HT-29 (cell line): ENCODE measurements at regions not wholly inside any gene's neighbourhood (a gene's known extent, or its start where the extent isn't known, plus 50 kb on each side); places are given as distances from the start of the nearest gene placed in this dataset.
"Not testable (repeated sequence)": the region's sequence is repeated elsewhere in the genome, so short reads cannot be mapped to it uniquely, and the experiment has no call there.

ENCODE experiments used
- DNase-seq: peaks from one replicate; pipeline ENCODE4 v3.0.0-alpha.2; 2015; ENCODE audit warnings: low spot score

DNA sequence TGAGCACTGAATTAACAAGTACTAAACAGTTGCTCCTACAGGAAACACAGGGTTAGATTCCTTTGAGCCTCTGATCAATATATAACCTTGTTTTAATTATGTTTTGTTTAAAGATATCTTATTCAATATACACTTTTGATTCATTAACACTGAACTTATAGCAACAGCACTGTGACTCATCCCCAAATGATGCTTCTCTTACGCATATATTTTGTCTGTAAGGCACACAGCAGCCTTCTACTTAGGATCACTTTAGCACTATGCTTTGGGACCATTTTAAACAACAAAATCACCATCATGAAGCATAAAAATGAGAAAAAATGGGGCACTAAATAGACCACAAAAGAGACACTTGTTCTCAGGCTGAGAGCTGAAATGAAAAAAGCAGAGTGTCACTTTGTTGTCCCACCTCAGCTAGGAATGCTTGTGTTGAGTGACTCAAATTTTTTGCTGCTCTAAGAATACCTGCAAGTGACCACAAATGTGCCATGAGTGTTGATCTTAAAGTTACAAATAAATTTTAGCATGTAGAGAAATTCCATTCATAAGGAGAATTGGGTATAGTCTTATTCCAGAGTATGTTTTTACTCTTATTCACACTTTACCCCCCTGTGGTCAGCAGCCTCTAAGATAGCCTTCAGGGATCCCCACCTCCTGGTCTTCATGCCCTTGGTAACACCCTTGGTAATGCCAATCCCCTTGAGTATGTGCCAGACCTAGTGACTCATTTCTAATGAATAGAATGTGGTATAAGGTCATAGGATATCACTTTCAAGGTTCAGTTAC, 252.7 kb upstream of the IL12B start:
- DNase-seq: peak; percentile 36

DNA sequence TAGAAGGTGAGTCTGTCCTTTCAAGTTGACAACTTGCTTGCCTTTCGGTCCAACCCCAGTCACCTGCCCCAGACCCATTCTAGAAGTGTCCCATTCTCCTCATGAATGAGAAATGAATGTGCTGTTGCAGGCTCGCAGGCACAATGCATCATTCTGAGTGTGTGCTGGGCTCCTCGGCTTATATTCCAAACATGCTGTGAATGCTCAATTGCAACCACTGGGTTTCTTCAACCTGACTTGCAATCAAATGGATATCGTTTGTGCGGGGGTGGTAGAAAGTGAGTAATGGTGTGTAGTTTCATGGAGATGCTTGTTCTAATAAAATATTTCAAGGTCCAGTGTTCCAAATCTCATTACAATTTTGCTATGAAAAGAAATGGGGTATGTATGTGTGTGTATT, 256.6 kb upstream of the IL12B start:
- DNase-seq: no peak

DNA sequence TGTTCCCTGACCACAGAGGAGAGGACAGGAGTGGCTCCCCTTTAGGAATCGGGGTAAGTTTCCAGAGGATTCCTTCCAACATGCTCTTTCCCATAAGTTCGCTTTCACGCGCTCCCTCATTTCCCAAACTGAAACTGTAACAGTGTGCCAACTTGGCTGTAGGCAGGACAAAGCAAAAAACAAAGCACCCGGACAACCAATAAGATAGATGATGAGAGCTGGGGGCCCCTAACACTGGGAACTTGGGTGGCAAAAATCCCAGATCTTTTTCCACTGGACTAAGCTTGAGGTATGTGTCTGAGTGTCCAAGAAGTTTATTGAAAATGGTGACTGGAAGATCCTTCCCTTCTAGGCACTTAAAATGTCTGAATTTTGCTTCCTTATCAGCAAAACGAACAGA, 258.7 kb upstream of the IL12B start:
- no peak for DNase-seq

DNA sequence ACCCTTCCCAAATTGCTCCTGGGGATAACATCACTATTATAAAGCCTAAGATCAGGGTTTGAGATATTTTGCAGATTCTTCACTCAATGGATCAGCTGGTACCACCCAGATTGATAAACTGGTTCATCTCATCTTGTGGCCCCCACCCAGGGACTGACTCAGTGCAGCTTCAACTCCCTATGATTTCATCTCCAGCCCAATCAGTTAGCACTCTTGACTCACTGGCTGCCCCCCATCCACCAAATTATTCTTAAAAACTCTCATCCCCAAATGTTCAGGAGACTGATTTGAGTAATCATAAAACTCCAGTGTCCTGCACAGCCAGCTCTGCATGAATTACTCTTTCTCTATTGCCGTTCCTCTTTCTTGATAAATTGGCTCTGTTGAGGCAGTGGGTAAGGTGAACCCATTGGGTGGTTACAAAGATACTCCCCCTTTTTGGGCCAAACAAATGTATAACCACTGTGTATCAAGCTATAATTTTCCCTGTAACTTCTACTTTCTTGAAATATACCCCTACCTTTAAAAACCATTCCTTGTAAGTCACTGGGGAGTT, 263.3 kb upstream of the IL12B start:
- no peak for DNase-seq

GRCh38 chr5:159595561-159595960, 265.3 kb upstream of the IL12B start:
- not testable (repeated sequence) for DNase-seq

DNA sequence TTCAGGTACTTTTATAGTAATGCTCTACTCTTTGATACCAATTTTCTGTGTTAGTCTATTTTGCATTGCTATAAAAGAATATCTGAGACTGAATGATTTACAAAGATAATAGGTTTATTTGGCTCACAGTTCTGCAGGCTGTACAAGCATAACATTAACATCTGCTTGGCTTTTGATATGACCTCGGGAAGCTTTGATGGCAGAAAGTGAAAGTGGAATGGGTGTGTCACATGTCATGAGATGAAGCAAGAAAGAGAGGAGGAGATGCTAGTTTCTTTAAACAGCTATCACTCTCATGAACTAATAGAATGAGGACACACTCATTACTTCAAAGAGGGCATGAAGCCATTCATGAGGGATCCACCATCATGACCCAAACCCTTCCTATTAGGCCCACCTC, 270.9 kb upstream of the IL12B start:
- no peak for DNase-seq

DNA sequence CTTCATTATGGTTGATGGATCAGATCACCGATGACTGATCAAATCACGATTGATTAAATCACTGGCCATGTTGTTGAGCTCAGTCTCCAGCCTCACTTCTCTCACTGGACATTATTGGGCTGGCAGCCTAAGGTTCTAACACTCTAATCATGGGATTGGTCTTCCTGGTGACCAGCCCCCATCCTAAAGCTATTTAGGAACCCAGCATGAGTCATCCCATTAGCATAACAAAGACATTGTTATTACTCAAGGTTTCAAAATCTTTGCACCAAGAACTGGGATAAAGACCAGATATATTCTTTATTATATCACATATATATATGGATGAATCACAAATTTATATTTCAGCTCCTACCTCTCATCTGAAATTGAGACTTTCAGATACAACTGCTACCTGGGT, 272.1 kb upstream of the IL12B start:
- no peak for DNase-seq

DNA sequence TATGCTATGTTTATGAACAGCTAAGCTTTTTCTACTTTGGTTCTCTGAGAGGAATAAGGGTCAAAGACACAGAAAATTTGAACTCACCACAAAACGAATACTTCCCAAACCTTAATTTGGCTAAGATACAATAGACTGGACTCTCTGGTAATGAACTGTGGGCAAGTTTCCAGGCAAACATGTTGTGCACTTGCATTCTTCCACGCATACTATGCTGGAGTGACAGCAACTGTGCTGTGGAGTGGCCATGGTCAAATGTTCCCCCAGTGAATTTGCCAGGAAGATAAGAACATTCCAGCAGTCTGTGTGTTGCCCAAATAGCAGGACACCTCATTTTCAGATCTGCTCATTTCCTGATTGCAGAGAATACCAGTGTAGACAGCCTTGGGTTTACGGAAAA, 275.3 kb upstream of the IL12B start:
- DNase-seq: no peak

DNA sequence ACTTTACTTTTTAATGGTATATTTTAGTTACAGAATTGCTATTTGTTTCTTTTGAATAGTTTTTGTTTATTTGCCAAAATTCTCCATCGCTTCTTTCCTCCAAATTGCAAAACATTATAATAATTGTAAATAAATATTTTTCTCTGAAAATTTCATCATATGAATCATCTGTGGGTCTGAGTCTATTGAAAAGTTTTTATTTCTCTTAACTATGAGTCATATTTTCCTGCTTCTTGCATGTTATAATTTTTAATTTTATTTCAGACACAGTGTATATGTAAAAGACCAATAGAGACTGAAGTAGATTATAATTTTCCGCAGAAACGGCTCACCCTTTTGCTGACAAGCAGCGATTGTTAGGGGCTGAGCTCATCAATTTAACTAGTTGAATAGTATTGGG, 279.1 kb upstream of the IL12B start:
- no peak for DNase-seq

GRCh38 chr5:159610966-159611579, 280.8 kb upstream of the IL12B start:
- DNase-seq: no peak

DNA sequence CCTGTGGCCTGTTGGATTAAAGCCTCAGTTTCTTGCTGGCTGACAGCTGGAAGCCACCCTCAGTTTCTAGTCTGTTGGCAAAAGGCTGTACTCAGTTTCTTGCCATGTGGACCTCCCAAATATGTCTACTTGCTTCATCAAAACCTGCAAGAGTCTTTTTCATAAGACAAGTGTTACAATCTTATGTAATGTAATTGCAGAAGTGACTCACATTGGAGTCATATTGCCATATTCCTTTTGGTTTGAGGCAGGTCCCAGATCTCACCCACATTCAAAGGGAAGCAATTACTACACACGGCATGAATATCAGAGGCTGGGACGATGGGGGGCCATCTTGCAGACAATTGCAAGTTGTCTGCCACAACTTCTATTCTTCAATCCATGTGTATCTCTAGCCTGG, 286.7 kb upstream of the IL12B start:
- no peak for DNase-seq

DNA sequence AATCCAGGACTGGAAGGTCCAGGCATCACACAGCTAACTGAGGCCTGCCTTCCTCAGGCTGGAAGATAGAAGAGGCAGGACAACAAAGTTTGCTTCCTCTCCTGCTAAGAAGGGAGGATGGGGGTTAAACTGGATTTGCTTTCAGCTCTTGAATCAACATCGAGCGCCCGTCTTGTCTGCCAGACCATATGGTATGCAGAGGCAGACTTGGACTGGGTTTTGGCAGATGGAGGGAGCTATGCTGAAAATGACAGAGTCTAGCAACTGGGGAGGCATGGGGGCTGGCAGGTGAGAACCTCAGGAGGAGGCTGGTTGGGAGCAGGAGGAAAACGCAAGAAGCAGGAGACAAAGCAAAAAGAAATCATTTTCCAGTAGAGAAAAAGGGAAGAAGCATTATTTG, 289.5 kb upstream of the IL12B start:
- DNase-seq: no peak

DNA sequence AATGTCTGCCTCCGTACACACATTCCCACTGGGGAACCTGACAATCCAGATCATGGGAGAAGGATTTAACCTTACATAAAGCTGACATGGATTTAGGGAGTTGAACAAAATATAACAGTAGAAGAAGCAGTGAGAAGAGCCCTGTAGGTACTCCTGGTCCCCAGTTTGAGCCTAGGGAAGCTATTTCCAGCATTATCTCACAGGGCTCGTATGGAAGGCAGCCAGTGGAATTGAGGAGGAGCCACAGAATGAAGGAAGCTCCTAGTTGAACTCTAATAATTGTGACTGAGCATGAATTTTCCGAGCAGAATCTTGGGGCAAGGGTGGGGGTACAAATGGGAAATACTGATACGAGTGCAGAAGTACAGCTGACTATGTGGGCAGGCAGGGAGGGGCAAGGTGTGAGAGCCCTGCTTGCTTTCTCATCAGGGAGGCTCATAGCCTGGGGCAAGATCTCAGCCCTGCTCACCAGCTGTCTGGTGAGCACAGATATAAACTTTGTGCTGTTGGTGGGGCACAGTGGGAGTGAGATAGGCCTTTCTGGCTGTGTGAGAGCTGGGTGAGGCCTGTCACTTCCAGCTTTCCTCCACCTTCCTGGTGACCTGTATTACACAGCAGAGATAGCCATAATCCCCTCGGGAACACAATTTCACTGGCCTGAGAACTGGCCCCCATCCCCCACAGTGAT, 290.7 kb upstream of the IL12B start:
- no peak for DNase-seq

DNA sequence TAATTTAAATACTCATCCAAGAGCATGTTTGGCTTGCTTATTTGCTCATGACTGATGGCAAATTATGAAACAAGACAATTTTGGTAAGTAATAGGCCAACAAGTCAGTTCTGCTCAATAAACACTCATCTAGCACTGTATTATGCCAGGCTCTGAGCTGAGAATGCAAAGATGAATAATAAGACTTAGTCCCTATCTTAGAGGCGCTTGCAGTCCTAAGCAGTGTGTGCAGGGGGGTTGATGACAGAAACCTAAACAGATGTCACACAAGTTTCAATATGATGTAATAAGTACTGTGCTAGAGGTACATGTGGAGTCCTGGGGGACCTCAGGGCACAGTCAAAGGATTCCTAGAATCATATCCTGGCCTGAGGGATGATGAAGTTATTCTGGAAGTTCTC, 287.6 kb upstream of the ADRA1B start:
- no peak for DNase-seq

DNA sequence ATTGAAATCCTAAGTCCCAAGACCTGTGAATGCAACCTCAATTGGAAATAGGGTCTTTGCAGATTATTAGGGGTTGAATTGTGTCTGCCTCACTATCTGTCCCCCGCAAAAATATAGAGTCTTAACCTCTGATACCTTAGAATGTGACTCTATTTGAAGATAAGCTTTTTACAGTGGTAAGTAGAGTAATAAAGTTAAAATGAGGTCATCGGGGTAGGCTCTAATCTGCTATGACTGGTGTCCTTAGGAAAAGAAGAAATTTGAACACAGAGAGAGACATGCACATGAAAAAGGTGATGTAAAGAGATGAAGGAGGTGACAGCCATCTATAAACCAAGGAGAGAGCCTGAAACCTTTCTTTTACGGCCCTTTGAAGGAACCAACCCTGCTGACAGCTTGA, 287.1 kb upstream of the ADRA1B start:
- no peak for DNase-seq

DNA sequence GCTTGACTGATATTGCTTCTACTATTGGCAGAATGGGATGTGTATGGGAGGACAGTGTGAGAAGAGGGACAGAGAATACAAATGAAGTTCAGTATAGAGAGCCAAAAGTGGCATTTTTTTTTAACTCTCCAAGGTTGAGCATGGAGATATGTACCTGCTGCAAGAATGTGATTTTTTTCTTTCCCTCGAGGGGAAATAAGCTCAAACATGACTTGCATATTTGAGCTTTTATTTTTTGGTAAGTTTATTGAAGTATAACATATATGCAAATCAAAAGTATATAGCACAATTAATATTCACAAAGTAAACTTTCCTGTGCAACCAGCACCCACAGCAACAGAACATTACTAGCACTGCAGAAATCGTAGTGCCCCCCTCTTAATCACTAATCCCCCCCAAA, 285.7 kb upstream of the ADRA1B start:
- no peak for DNase-seq

GRCh38 chr5:159631001-159631400, 285.3 kb upstream of the ADRA1B start:
- DNase-seq: no peak

- no peak for DNase-seq
Measured at GRCh38 chr5:159632866-159633265, 283.4 kb upstream of the ADRA1B start.

DNA sequence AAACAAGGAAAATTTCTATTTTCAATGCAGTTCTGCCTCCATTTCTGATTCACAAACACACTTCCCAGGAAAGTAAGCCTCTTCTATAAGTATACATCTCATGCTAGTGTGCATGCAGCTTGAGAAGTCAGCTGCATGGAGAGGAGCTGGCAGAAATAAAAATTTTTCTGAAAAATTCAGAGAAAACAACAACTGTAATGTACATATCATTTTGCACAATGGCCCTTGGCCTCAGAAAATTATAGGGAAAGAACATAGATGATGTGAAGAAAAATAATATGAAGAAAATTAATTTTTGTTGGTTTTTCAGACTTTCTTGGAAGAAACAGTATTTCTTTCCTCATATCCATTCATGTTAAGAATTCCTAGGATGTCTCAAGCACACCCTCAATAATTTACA, 277.8 kb upstream of the ADRA1B start:
- no peak for DNase-seq

DNA sequence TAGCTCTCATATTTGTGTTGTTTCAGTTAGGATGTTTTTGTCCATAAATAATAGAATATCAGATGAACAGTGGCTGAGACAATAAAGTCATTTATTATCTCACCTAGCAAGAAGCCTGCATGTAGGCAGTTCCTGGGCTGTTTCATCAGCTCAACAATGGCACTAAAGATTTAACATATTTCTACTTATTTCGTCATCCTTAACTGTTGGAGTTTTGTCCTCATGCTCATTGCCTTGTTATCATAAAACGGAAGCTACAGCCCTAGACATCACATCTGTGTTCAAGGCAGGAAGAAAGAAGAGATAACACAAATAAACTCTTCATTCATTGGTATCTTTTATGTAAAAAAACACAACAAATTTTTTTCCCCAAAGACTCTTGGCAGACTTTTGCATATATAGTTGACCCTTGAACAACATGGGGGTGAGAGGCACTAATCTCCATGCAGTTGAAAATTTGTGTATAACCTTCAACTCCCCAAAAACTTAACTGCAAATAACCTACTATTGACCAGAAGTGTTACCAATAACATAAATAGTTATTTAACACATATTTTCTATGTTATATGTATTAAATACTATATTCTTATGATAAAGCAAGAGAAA, 277.2 kb upstream of the ADRA1B start:
- DNase-seq: no peak

DNA sequence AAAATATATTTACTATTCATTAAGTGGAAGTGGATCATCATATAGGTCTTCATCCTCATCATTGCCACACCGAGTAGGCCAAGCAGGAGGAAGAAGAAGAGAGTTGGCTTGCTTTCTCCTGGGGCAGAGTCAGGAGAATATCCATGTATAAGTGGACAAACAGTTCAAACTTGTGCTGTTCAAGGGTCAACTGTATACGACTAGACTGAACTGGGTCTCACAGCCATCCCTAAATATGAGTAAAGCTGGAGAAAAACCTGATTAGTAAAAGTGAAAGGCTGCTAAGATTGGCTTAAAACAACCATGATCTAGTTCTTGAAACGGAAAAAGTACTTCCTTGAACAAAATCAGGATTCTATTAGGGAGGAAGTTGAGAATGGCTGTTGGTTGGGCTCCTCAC, 276.7 kb upstream of the ADRA1B start:
- DNase-seq: no peak

DNA sequence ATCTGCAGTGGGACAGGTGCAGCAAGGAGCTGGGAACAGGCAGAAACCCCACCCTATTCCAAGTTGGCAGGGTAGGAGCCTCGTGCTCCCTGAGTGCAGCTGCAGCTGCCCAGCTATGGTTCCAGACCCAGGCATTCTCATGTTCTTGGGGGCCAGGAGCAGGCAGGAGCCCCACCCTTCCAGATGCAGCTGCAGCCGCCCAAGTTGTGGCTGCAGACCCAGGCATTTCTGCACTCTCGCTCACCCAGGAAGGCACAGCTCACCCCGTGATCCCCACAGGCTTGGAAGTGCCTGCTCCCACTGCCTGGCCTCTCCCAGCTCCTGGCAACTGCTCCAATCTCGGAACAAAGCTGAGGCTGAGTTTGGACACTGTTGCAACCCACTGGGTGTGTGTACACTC, 275.8 kb upstream of the ADRA1B start:
- DNase-seq: no peak
